CD14-positive monocyte (primary cell): ENCODE measurements at regions not wholly inside any gene's neighbourhood (a gene's known extent, or its start where the extent isn't known, plus 50 kb on each side); places are given as distances from the start of the nearest gene placed in this dataset.

ENCODE experiments used
- DNase-seq, 3 donors: peaks; one replicate each; pipeline ENCODE4 v3.0.0-alpha.2; 2011 to 2022
- H2AFZ ChIP-seq: 2 replicates; pipeline ENCODE4 v1.6.0; 2012; ENCODE audit warnings: mild to moderate bottlenecking, low read depth, low read length, inconsistent platforms; ENCODE audit not compliant: insufficient read depth, poor library complexity, severe bottlenecking
- H3K27ac ChIP-seq, 2 donors: 1 replicate in 1 of 2; 2 replicates in 1 of 2; pipeline ENCODE4 v1.5.1; 2012 to 2013; ENCODE audit warnings: low read length in 2 of 2, control low read depth in 1 of 2, inconsistent platforms in 1 of 2, low read depth in 1 of 2, mild to moderate bottlenecking in 1 of 2
- H3K27me3 ChIP-seq, 2 donors: one replicate each; pipeline versions ENCODE4 v1.6.0 to v1.6.1; 2011 to 2013; ENCODE audit warnings: low read length in 2 of 2; ENCODE audit not compliant: control insufficient read depth in 2 of 2, insufficient read depth in 2 of 2
- H3K36me3 ChIP-seq, 2 donors: replicated peaks in 1 of 2; 1 replicate in 1 of 2; 2 replicates in 1 of 2; pipeline versions ENCODE4 v1.5.1 to v1.6.1; 2012 to 2013; ENCODE audit warnings: low read length in 2 of 2, control low read depth in 1 of 2, inconsistent platforms in 1 of 2, mild to moderate bottlenecking in 1 of 2; ENCODE audit not compliant: insufficient read depth in 2 of 2, control insufficient read depth in 1 of 2
- H3K4me1 ChIP-seq, 2 donors: 1 replicate in 1 of 2; 2 replicates in 1 of 2; pipeline versions ENCODE4 v1.5.1 to v1.6.1; 2012 to 2013; ENCODE audit warnings: low read length in 2 of 2, control low read depth in 1 of 2, inconsistent platforms in 1 of 2, mild to moderate bottlenecking in 1 of 2, moderate library complexity in 1 of 2; ENCODE audit not compliant: insufficient read depth in 2 of 2, control insufficient read depth in 1 of 2
- H3K4me2 ChIP-seq: replicated peaks from 2 replicates; pipeline ENCODE3; 2012; ENCODE audit warnings: low read length, moderate library complexity, mild to moderate bottlenecking; ENCODE audit not compliant: poor library complexity, severe bottlenecking; ENCODE audit errors: extremely low read depth
- H3K4me3 ChIP-seq, 3 experiments: fragments of 200-600 bp in 1 of 3; sonication (generic) in 1 of 3; replicated peaks in 1 of 3; 1 replicate in 2 of 3; 2 replicates in 1 of 3; pipeline ENCODE4 v1.5.1; 2011 to 2013; ENCODE audit warnings: low read length in 3 of 3, mild to moderate bottlenecking in 3 of 3, control low read depth in 2 of 3, low read depth in 2 of 3, inconsistent platforms in 1 of 3, moderate library complexity in 1 of 3
- H3K79me2 ChIP-seq: 2 replicates; pipeline ENCODE4 v1.6.0; 2012; ENCODE audit warnings: mild to moderate bottlenecking, control low read depth, inconsistent platforms, low read length, moderate library complexity; ENCODE audit not compliant: insufficient read depth
- H3K9ac ChIP-seq: 2 replicates; pipeline ENCODE4 v1.6.0; 2017; ENCODE audit warnings: low read length, mild to moderate bottlenecking; ENCODE audit not compliant: insufficient read depth, poor library complexity, severe bottlenecking
- H3K9me3 ChIP-seq, 2 donors: replicated peaks in 1 of 2; 1 replicate in 1 of 2; 2 replicates in 1 of 2; pipeline versions ENCODE4 v1.5.1 to v1.6.1; 2012 to 2013; ENCODE audit warnings: low read length in 2 of 2, control low read depth in 1 of 2; ENCODE audit not compliant: control insufficient read depth in 1 of 2, insufficient read depth in 1 of 2
- H4K20me1 ChIP-seq: 2 replicates; pipeline ENCODE4 v1.6.0; 2012; ENCODE audit warnings: mild to moderate bottlenecking, low read length, control low read depth, moderate library complexity; ENCODE audit not compliant: insufficient read depth
- H3K27ac Mint-ChIP-seq, 7 donors: one replicate each; pipeline ENCODE4 v1.8.0; 2020; ENCODE audit warnings: mild to moderate bottlenecking in 7 of 7, mixed read lengths in 7 of 7, moderate library complexity in 6 of 7, inconsistent platforms in 2 of 7
- H3K27me3 Mint-ChIP-seq, 3 donors: one replicate each; pipeline ENCODE4 v1.8.0; 2021 to 2022; ENCODE audit warnings: low read depth in 3 of 3, mild to moderate bottlenecking in 3 of 3, mixed read lengths in 3 of 3, moderate library complexity in 3 of 3, inconsistent platforms in 1 of 3
- H3K36me3 Mint-ChIP-seq, 2 donors: one replicate each; pipeline ENCODE4 v1.8.0; 2020; ENCODE audit warnings: mixed read lengths in 2 of 2, inconsistent platforms in 1 of 2, mild to moderate bottlenecking in 1 of 2
- H3K4me1 Mint-ChIP-seq: one replicate; pipeline ENCODE4 v1.8.0; 2020; ENCODE audit warnings: mild to moderate bottlenecking, mixed read lengths
- H3K4me3 Mint-ChIP-seq, 2 donors: one replicate each; pipeline ENCODE4 v1.8.0; 2020; ENCODE audit warnings: mild to moderate bottlenecking in 2 of 2, mixed read lengths in 2 of 2, moderate library complexity in 1 of 2
- H3K9me3 Mint-ChIP-seq, 7 donors: one replicate each; pipeline ENCODE4 v1.8.0; 2020 to 2022; ENCODE audit warnings: mixed read lengths in 7 of 7, mild to moderate bottlenecking in 6 of 7, moderate library complexity in 6 of 7, inconsistent platforms in 2 of 7
- CTCF ChIP-seq: fragments of 200-600 bp; IDR thresholded peaks from one replicate; pipeline ENCODE4 v1.8.0; 2022; ENCODE audit warnings: antibody characterized with exemption, mild to moderate bottlenecking
- WGBS: methylation state at CpG from one replicate; pipeline ENCODE4 v1.1.5; 2013; ENCODE audit warnings: missing lambda C conversion rate; ENCODE audit not compliant: insufficient coverage; 5-methylcytosine and 5-hydroxymethylcytosine counted together
- intact Hi-C, 2 donors: fragments of 100-400 bp; cut with micrococcal nuclease; formaldehyde crosslinking; loops; one replicate each; pipeline versions ENCODE4 v1.15.0 to v1.15.1; 2023

DNA sequence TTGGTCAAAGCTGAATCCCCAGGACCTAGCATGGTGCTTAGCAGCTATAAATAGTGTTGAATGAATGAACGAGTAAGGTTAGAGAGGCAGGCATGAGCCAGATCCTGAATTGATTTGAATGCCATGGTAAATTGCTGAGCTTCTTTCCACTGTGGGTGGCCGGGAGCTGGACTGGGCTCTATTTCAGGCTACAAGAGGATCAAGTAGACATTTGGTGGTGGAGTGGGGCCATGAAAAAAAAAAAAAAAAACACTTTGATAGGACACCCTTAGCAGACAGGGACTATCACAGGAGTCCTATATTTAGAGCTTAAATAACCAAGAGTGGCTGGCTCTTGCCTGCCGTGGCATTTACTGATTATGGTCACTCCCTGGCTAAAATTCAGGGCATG is 77.6 kb downstream of the MIAT start:
- peaks cover 6% of the 10 kb centered on the region for H3K4me1 Mint-ChIP-seq
- H3K9me3 Mint-ChIP-seq = peaks cover 0 to 7% (median 2%) of the 10 kb centered on the region in 7 donors
- no peak for DNase-seq
- peaks cover 43 to 64% of the 10 kb centered on the region in 2 donors for H3K36me3 Mint-ChIP-seq
- no peak overlapping the region for H3K4me3 Mint-ChIP-seq
- peaks cover 5 to 36% of the 10 kb centered on the region in 2 donors for H3K36me3 ChIP-seq
- no peak for TF ChIP-seq CTCF
- no peaks in the 10 kb centered on the region for H3K9me3 ChIP-seq
- H3K4me2 ChIP-seq = no peak overlapping the region
- H3K4me1 ChIP-seq = no peaks in the 10 kb centered on the region
- H3K27ac Mint-ChIP-seq = no peak overlapping the region
- H4K20me1 ChIP-seq = no peaks in the 10 kb centered on the region
- intact Hi-C loops = no loop called here
- no peak overlapping the region for H3K9ac ChIP-seq
- no peaks in the 10 kb centered on the region for H3K27me3 ChIP-seq
- H3K27ac ChIP-seq = no peak overlapping the region
- H3K79me2 ChIP-seq = no peaks in the 10 kb centered on the region
- H2AFZ ChIP-seq = no peak overlapping the region
- H3K4me3 ChIP-seq = no peak overlapping the region
- 100% methylated on average over 2 of the region's 3 CpGs for WGBS
- H3K27me3 Mint-ChIP-seq = no peaks in the 10 kb centered on the region

DNA sequence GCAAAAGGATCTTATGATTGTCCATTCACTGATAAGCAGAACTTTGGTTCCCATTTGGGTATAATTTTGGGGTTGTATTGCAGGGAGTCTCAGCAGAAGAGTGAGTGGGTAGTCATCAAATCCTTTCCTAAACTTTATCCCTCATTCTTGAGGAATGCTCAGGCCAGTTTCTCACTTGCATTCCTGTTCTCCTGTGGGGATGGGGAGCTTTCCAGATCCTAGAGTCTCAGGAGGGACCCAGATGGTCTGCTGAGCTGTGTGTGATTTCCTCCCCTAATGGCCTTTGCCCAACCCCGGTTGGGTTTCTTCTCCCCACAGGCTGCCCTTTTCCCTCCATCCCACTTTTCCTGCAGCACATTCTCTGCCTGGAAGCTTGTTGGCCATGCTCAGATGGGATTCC is 79.9 kb downstream of the MIAT start:
- no peaks in the 10 kb centered on the region for H4K20me1 ChIP-seq
- H3K9me3 ChIP-seq = no peaks in the 10 kb centered on the region
- Mint-ChIP-seq H3K4me3 (no peak overlapping the region), H3K9me3 (peaks cover 0 to 7% (median 2%) of the 10 kb centered on the region in 7 donors), H3K27me3 (no peaks in the 10 kb centered on the region), H3K4me1 (peaks cover 6% of the 10 kb centered on the region), H3K27ac (no peak overlapping the region), H3K36me3 (peaks cover 44 to 66% of the 10 kb centered on the region in 2 donors)
- H3K27ac ChIP-seq = no peak overlapping the region
- H3K79me2 ChIP-seq = no peaks in the 10 kb centered on the region
- no peak overlapping the region for H3K4me3 ChIP-seq
- no peaks in the 10 kb centered on the region for H3K4me1 ChIP-seq
- intact Hi-C loops = no loop called here
- no peak for TF ChIP-seq CTCF
- H3K4me2 ChIP-seq = no peak overlapping the region
- no peak overlapping the region for H3K9ac ChIP-seq
- H2AFZ ChIP-seq = no peak overlapping the region
- no CpG with 5 or more reads among the region's 1 CpG for WGBS
- H3K36me3 ChIP-seq = peaks cover 5 to 15% of the 10 kb centered on the region in 2 donors
- H3K27me3 ChIP-seq = no peaks in the 10 kb centered on the region
- DNase-seq = no peak
